ENCODE measurements at regions not wholly inside any gene's neighbourhood (a gene's known extent, or its start where the extent isn't known, plus 50 kb on each side); places are given as distances from the start of the nearest gene placed in this dataset.

GRCh38 chr3:109902549-109902948 is 565.2 kb upstream of the DPPA4 start:
- DNase-seq (no peak), ATAC-seq (no peak), FAIRE-seq (no peak)
- Histone ChIP-seq H3K27me3 (no peaks in the 10 kb centered on the region), H3K4me1 (peaks cover 0 to 9% (median 0%) of the 10 kb centered on the region in 3 donors), H3K9me3 (no peaks in the 10 kb centered on the region), H3K27ac (no peak overlapping the region), H3K36me3 (no peaks in the 10 kb centered on the region), H3K4me3 (no peak overlapping the region)
- WGBS, 2 donors = 71 to 88% methylated on average over 4 of the region's 4 CpGs
- intact Hi-C loops (cut with DNase I) = no loop called here
- TF ChIP-seq CTCF (IDR thresholded peaks at IDR 0.05) = no peak

GRCh38 chr3:109903100-109903499 is 565.8 kb upstream of the DPPA4 start:
- intact Hi-C loops (cut with DNase I) = no loop called here
- Histone ChIP-seq H3K27ac (no peak overlapping the region), H3K4me3 (no peak overlapping the region), H3K9me3 (no peaks in the 10 kb centered on the region), H3K27me3 (no peaks in the 10 kb centered on the region), H3K4me1 (peaks cover 0 to 9% (median 0%) of the 10 kb centered on the region in 3 donors), H3K36me3 (no peaks in the 10 kb centered on the region)
- no peak for TF ChIP-seq CTCF (IDR thresholded peaks at IDR 0.05)
- FAIRE-seq = no peak
- DNase-seq = no peak
- no peak for ATAC-seq
- 79 to 85% methylated on average over 2 of the region's 2 CpGs for WGBS, 2 donors

- intact Hi-C loops (cut with DNase I) = loop anchor here in 1 of 3 donors (5.0 kb wide), 1 partner anchor 128 kb away; no protein-coding TSS in a partner anchor
- Histone ChIP-seq H3K4me3 (no peak overlapping the region), H3K27ac (no peak overlapping the region), H3K9me3 (no peaks in the 10 kb centered on the region), H3K27me3 (no peaks in the 10 kb centered on the region), H3K36me3 (no peaks in the 10 kb centered on the region), H3K4me1 (no peaks in the 10 kb centered on the region)
- DNase-seq (no peak), FAIRE-seq (no peak), ATAC-seq (no peak)
- WGBS, 2 donors = 55 to 67% methylated on average over 6 of the region's 6 CpGs
- TF ChIP-seq CTCF (IDR thresholded peaks at IDR 0.05) = no peak
These were observed 573.4 kb upstream of the DPPA4 start for GRCh38 chr3:109910772-109911171.

GRCh38 chr3:109918740-109919139 is 581.4 kb upstream of the DPPA4 start:
- DNase-seq (no peak), ATAC-seq (no peak), FAIRE-seq (no peak)
- Histone ChIP-seq H3K36me3 (no peaks in the 10 kb centered on the region), H3K9me3 (no peaks in the 10 kb centered on the region), H3K4me1 (no peaks in the 10 kb centered on the region), H3K4me3 (no peak overlapping the region), H3K27ac (no peak overlapping the region), H3K27me3 (no peaks in the 10 kb centered on the region)
- 38 to 47% methylated on average over 2 of the region's 2 CpGs for WGBS, 2 donors
- no peak for TF ChIP-seq CTCF (IDR thresholded peaks at IDR 0.05)
- intact Hi-C loops (cut with DNase I) = no loop called here

- H3K27ac ChIP-seq = no peak overlapping the region
- WGBS, 2 donors = 91 to 92% methylated on average over 2 of the region's 2 CpGs
- no peak overlapping the region for H3K4me3 ChIP-seq
- no peaks in the 10 kb centered on the region for H3K27me3 ChIP-seq
- DNase-seq (no peak), FAIRE-seq (no peak), ATAC-seq (no peak)
- no peaks in the 10 kb centered on the region for H3K36me3 ChIP-seq
- TF ChIP-seq CTCF (IDR thresholded peaks at IDR 0.05) = no peak
- H3K9me3 ChIP-seq = no peaks in the 10 kb centered on the region
- intact Hi-C loops (cut with DNase I) = no loop called here
- H3K4me1 ChIP-seq = no peaks in the 10 kb centered on the region
These were observed 583.4 kb upstream of the DPPA4 start for GRCh38 chr3:109920749-109921148.

Data from pancreas (tissue), 10 donors.